Ishikawa (cell line): ENCODE measurements at regions not wholly inside any gene's neighbourhood (a gene's known extent, or its start where the extent isn't known, plus 50 kb on each side); places are given as distances from the start of the nearest gene placed in this dataset.

Experiments
- CEBPB ChIP-seq: IDR thresholded peaks from 2 replicates; pipeline ENCODE4 v1.6.1; 2012
- CREB1 ChIP-seq: IDR thresholded peaks from 2 replicates; pipeline ENCODE4 v1.6.1; 2012; ENCODE audit warnings: low read depth
- EGR1 ChIP-seq: IDR thresholded peaks from 2 replicates; pipeline ENCODE4 v1.6.1; 2012
- EP300 ChIP-seq: IDR thresholded peaks from 2 replicates; pipeline ENCODE4 v1.6.1; 2012; ENCODE audit warnings: borderline replicate concordance
- FOXM1 ChIP-seq: IDR thresholded peaks from 2 replicates; pipeline ENCODE4 v1.6.1; 2012; ENCODE audit warnings: low read depth, borderline replicate concordance
- NFIC ChIP-seq: IDR thresholded peaks from 2 replicates; pipeline ENCODE4 v1.6.1; 2012
- RAD21 ChIP-seq: IDR thresholded peaks from 2 replicates; pipeline ENCODE4 v1.6.1; 2012; ENCODE audit warnings: low read depth
- TAF1 ChIP-seq: IDR thresholded peaks from 2 replicates; pipeline ENCODE4 v1.6.1; 2012; ENCODE audit warnings: low read depth, mild to moderate bottlenecking
- TCF12 ChIP-seq: IDR thresholded peaks from 2 replicates; pipeline ENCODE4 v1.6.1; 2012; ENCODE audit warnings: low read depth
- TEAD4 ChIP-seq: IDR thresholded peaks from 2 replicates; pipeline ENCODE4 v1.6.1; 2012
- YY1 ChIP-seq: IDR thresholded peaks from 2 replicates; pipeline ENCODE4 v1.6.1; 2012; ENCODE audit warnings: low read depth
- ZBTB7A ChIP-seq: IDR thresholded peaks from 2 replicates; pipeline ENCODE4 v1.6.1; 2012; ENCODE audit warnings: low read depth
- TF ChIP-seq, protein P1 (sequence below): IDR thresholded peaks from 2 replicates; pipeline ENCODE4 v1.6.1; 2012
- TF ChIP-seq, protein P2 (sequence below): IDR thresholded peaks from 2 replicates; pipeline ENCODE4 v1.6.1; 2012; ENCODE audit warnings: low read depth, mild to moderate bottlenecking
- TF ChIP-seq, protein P3 (sequence below): IDR thresholded peaks from 2 replicates; pipeline ENCODE4 v1.6.1; 2012

DNA sequence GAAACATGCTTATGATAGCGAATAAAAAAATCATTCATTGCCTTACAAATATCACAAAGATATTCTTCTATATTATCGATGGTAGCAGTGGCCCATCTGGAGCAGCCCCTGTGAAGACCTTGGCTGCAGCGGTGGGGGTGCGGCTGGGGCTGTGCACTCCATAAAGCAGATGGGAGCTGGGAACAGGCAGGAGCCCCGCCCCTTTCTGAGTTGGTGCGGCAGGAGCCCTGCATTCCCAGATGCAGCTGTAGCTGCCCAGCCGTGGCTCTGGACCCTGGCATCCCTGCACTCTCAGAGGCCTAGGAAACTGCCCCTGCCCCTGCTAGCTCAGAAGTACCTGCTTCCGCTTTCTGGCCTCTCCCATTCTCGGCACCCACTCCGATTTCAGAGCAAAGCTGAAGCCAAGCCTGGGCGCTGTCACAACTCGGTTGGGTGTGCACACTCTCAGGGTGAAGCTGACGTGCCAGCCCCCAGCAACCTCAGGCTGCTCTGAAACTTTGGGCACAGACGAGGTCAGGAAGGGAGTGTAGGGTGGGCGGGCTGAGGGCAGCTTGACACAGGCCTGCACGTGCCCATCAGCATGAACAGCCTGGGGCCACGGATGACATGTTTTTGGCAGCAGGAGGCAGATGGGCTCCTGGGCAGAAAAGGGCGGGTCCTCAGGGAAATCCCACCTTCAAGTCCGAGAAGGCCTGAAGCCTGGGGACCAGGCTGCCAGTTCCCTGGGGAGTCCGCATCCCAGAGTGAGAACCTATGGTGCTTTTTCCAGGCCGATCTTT is 1440.8 kb upstream of the ACO1 start:
- no peak for TF ChIP-seq TAF1
- TF ChIP-seq YY1: no peak
- TF ChIP-seq ZBTB7A: no peak
- TF ChIP-seq NFIC: no peak

DNA sequence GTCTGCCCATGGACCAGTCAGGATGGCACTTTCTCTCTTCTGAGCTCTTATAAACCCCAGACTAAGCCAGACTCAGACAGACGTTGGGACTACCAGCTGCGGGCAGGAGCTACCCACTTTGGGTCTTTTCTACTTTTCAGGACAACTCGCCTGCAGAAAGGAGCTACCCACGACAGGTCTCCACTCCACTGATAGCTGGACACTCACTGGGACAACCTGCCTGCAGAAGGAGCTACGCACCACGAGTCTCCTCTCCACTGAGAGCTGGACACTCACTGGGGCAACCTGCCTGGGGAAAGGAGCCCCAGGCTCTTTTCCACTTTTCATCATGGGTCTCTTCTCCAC is 1440.2 kb upstream of the ACO1 start:
- TF ChIP-seq, protein P1, sequence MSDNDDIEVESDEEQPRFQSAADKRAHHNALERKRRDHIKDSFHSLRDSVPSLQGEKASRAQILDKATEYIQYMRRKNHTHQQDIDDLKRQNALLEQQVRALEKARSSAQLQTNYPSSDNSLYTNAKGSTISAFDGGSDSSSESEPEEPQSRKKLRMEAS: no peak
- TF ChIP-seq ZBTB7A (no peak), EP300 (no peak), FOXM1 (no peak), RAD21 (no peak)

DNA sequence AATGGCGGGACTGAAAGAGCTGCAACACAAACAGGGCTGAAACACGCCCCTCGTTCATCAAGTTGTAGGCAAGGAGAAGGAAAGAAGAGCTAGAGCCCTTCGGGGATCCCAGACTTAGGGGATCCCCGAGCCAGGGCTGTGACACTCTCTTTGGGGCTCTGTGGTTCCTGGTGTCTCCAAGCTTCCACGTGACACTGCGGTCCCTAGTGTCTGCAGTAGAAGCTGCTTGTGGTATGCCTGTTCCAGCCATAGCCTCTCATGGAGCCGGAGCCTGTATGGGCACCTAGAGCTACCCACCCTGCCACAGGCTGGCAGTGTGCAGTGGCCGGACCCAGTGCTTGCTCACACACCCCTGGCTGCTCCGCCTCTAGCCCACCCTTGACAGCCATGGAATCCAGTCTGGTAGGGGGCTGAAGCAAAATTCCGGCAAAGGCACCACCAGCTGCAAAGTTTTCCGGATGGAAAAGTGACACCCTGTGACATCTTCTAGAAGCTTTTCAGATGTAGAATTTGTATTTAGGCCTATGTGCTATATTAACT is 1439.6 kb upstream of the ACO1 start:
- TF ChIP-seq, protein P2, sequence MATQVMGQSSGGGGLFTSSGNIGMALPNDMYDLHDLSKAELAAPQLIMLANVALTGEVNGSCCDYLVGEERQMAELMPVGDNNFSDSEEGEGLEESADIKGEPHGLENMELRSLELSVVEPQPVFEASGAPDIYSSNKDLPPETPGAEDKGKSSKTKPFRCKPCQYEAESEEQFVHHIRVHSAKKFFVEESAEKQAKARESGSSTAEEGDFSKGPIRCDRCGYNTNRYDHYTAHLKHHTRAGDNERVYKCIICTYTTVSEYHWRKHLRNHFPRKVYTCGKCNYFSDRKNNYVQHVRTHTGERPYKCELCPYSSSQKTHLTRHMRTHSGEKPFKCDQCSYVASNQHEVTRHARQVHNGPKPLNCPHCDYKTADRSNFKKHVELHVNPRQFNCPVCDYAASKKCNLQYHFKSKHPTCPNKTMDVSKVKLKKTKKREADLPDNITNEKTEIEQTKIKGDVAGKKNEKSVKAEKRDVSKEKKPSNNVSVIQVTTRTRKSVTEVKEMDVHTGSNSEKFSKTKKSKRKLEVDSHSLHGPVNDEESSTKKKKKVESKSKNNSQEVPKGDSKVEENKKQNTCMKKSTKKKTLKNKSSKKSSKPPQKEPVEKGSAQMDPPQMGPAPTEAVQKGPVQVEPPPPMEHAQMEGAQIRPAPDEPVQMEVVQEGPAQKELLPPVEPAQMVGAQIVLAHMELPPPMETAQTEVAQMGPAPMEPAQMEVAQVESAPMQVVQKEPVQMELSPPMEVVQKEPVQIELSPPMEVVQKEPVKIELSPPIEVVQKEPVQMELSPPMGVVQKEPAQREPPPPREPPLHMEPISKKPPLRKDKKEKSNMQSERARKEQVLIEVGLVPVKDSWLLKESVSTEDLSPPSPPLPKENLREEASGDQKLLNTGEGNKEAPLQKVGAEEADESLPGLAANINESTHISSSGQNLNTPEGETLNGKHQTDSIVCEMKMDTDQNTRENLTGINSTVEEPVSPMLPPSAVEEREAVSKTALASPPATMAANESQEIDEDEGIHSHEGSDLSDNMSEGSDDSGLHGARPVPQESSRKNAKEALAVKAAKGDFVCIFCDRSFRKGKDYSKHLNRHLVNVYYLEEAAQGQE: no peak

DNA sequence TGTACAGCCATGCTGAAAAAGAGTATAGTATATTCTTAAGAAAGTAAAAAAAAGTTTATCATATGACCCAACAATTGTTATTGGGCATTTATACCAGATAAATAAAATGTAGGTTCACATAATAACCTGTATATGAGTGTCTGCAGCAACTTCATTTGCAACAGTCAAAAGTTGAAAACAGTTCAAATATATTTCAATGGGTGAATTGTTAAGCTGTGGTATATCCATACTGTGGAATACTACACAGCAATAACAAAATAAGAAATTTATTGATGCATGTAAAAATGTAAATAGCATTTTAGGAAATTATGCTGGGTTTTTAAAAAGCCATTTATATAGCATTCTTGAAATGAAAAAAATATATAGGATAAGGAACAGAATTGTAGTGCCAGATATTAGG is 1420.1 kb upstream of the ACO1 start:
- no peak for TF ChIP-seq EGR1
- TF ChIP-seq RAD21: no peak
- no peak for TF ChIP-seq NFIC
- TF ChIP-seq TCF12: no peak
- no peak for TF ChIP-seq CREB1
- TF ChIP-seq, protein P3, sequence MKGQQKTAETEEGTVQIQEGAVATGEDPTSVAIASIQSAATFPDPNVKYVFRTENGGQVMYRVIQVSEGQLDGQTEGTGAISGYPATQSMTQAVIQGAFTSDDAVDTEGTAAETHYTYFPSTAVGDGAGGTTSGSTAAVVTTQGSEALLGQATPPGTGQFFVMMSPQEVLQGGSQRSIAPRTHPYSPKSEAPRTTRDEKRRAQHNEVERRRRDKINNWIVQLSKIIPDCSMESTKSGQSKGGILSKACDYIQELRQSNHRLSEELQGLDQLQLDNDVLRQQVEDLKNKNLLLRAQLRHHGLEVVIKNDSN: no peak
- TF ChIP-seq, protein P2: no peak
- no peak for TF ChIP-seq ZBTB7A
- TF ChIP-seq EP300: no peak
- TF ChIP-seq CEBPB: no peak
- no peak for TF ChIP-seq TAF1
- TF ChIP-seq FOXM1: no peak
- TF ChIP-seq YY1: no peak
- TF ChIP-seq TEAD4: no peak
- TF ChIP-seq, protein P1: no peak

DNA sequence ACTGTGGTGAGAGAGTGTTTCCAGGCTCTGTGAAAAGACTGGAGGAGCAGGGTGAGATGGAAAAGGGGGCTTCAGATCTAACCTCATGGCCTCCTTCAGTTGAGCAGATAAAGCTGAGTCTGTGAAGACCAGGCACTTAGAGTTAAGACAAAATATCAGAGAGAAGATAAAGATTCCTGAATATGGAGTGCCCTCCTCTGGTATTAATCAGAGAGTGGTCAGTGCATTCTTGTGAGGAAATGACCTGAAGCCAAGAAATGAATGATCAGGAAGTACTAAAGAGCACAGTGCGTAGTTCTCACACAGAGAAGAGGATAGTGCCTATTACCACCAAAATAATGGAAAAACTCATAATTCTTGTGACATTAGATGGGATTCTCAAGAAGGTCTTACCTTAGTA is 1417.0 kb upstream of the ACO1 start:
- peak; percentile 46 for TF ChIP-seq RAD21
- TF ChIP-seq FOXM1: no peak
- no peak for TF ChIP-seq TAF1
- no peak for TF ChIP-seq ZBTB7A
- no peak for TF ChIP-seq EGR1

DNA sequence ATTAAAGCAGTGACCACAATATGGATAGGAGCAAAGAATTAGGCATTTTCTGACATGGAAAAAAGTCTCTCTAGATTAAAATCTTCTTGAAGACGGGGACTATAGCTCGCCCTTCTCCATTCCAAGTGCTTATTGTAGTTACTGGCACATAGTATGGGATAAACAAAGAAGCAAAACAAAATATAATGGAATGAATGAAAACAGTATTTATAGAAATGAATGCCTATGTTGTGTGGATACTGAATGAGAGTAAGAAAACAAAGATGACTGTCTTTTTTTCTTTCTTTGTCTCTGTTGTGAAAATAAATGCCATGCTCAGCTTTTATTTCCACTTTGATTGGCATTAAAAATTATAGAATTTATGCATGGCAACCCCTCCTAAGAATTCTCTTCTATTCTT is 1414.3 kb upstream of the ACO1 start:
- no peak for TF ChIP-seq TEAD4
- TF ChIP-seq, protein P2: no peak
- TF ChIP-seq, protein P3: no peak
- TF ChIP-seq ZBTB7A: no peak
- no peak for TF ChIP-seq CEBPB
- TF ChIP-seq TAF1: no peak
